HG02759 (cell line): ENCODE measurements at regions not wholly inside any gene's neighbourhood (a gene's known extent, or its start where the extent isn't known, plus 50 kb on each side); places are given as distances from the start of the nearest gene placed in this dataset.
"Not testable (repeated sequence)": the region's sequence is repeated elsewhere in the genome, so short reads cannot be mapped to it uniquely, and the experiment has no call there.

Experiments
- ATAC-seq: cut with Tn5 transposase; IDR thresholded peaks from one replicate; pipeline ENCODE4 v1.9.1; 2021; ENCODE audit warnings: mild to moderate bottlenecking, moderate library complexity; ENCODE audit not compliant: unreplicated experiment

GRCh38 chr20:53819973-53820451 is 226.4 kb upstream of the ZNF217 start:
- ATAC-seq, result no peak

- no peak for ATAC-seq
These were observed 225.0 kb upstream of the ZNF217 start for GRCh38 chr20:53818457-53819177.

- ATAC-seq, result not testable (repeated sequence)
These were observed 223.9 kb upstream of the ZNF217 start for GRCh38 chr20:53817513-53817912.

- ATAC-seq, result no peak
These were observed 223.3 kb upstream of the ZNF217 start for GRCh38 chr20:53816872-53817398.

GRCh38 chr20:53815509-53815908 is 221.9 kb upstream of the ZNF217 start:
- no peak for ATAC-seq

- no peak for ATAC-seq
These were observed 220.4 kb upstream of the ZNF217 start for GRCh38 chr20:53814060-53814459.

- ATAC-seq, result no peak
These were observed 220.0 kb upstream of the ZNF217 start for GRCh38 chr20:53813636-53814035.

GRCh38 chr20:53811577-53811976 is 217.9 kb upstream of the ZNF217 start:
- ATAC-seq, result no peak

- no peak for ATAC-seq
These were observed 217.2 kb upstream of the ZNF217 start for GRCh38 chr20:53810661-53811355.

- no peak for ATAC-seq
These were observed 216.2 kb upstream of the ZNF217 start for GRCh38 chr20:53809728-53810365.

- no peak for ATAC-seq
These were observed 215.6 kb upstream of the ZNF217 start for GRCh38 chr20:53809217-53809616.

- no peak for ATAC-seq
These were observed 215.1 kb upstream of the ZNF217 start for GRCh38 chr20:53808733-53809132.

- not testable (repeated sequence) for ATAC-seq
These were observed 214.7 kb upstream of the ZNF217 start for GRCh38 chr20:53808302-53808701.

- no peak for ATAC-seq
These were observed 213.2 kb upstream of the ZNF217 start for GRCh38 chr20:53806683-53807401.

GRCh38 chr20:53805895-53806384 is 212.3 kb upstream of the ZNF217 start:
- no peak for ATAC-seq

GRCh38 chr20:53804920-53805894 is 211.6 kb upstream of the ZNF217 start:
- ATAC-seq, result no peak

- not testable (repeated sequence) for ATAC-seq
These were observed 210.7 kb upstream of the ZNF217 start for GRCh38 chr20:53804308-53804707.

- no peak for ATAC-seq
These were observed 210.0 kb upstream of the ZNF217 start for GRCh38 chr20:53803492-53804155.
